H1 (cell line): ENCODE measurements at regions not wholly inside any gene's neighbourhood (a gene's known extent, or its start where the extent isn't known, plus 50 kb on each side); places are given as distances from the start of the nearest gene placed in this dataset.

ENCODE experiments used
- CTCF ChIA-PET: fragments of 300-600 bp; sonication (Branson Sonifier 250); formaldehyde crosslinking; loops from one replicate; lab custom pipeline; 2021; ENCODE audit not compliant: partially characterized antibody; lab: Charles Lee
- POLR2A ChIA-PET: fragments of 300-600 bp; sonication (Branson Sonifier 250); formaldehyde crosslinking; loops from one replicate; lab custom pipeline; 2021; ENCODE audit warnings: inconsistent platforms; ENCODE audit not compliant: partially characterized antibody; lab: Charles Lee
- DNase-seq, 2 experiments: peaks; one replicate each; pipeline versions ENCODE4 v3.0.0 to v3.0.0-alpha.2; 2010 to 2022; ENCODE audit warnings: low spot score in 2 of 2, low read depth in 1 of 2, mixed read lengths in 1 of 2
- FAIRE-seq: peaks from 2 replicates; lab custom pipeline; 2011; peaks lifted over from hg19 to GRCh38; lab: Jason Lieb, UNC
- H2AFZ ChIP-seq: 2 replicates; pipeline ENCODE4 v1.8.1; 2012; ENCODE audit warnings: low read length, inconsistent platforms
- H2AK5ac ChIP-seq: 2 replicates; pipeline ENCODE4 v1.6.1; 2013; ENCODE audit warnings: low read depth, low read length
- H2BK120ac ChIP-seq: replicated peaks from 2 replicates; pipeline ENCODE3; 2013; ENCODE audit warnings: low read depth, low read length, inconsistent platforms
- H2BK12ac ChIP-seq: 2 replicates; pipeline ENCODE4 v1.6.1; 2013; ENCODE audit warnings: low read depth, low read length
- H2BK15ac ChIP-seq: 2 replicates; pipeline ENCODE4 v1.6.1; 2013; ENCODE audit warnings: low read length
- H2BK20ac ChIP-seq: 2 replicates; pipeline ENCODE4 v1.6.1; 2013; ENCODE audit warnings: low read length
- H2BK5ac ChIP-seq: 2 replicates; pipeline ENCODE4 v1.6.1; 2013; ENCODE audit warnings: low read depth, low read length
- H3K14ac ChIP-seq: 2 replicates; pipeline ENCODE4 v1.6.1; 2013; ENCODE audit warnings: inconsistent platforms; ENCODE audit not compliant: insufficient read length
- H3K18ac ChIP-seq: 2 replicates; pipeline ENCODE4 v1.6.1; 2013; ENCODE audit warnings: low read length; ENCODE audit errors: extremely low read depth
- H3K23ac ChIP-seq: 2 replicates; pipeline ENCODE4 v1.6.1; 2013; ENCODE audit warnings: inconsistent platforms; ENCODE audit not compliant: insufficient read length
- H3K23me2 ChIP-seq: 2 replicates; pipeline ENCODE4 v1.6.1; 2013; ENCODE audit warnings: low read depth, low read length
- H3K27ac ChIP-seq: 2 replicates; pipeline ENCODE4 v1.6.1; 2011; ENCODE audit warnings: low read depth, low read length, inconsistent platforms
- H3K27me3 ChIP-seq, 4 experiments: replicated peaks in 1 of 4; 1 replicate in 1 of 4; 2 replicates in 3 of 4; pipeline versions ENCODE4 v1.6.1 to v1.8.1; 2011 to 2013; ENCODE audit warnings: low read length in 3 of 4, mild to moderate bottlenecking in 3 of 4, inconsistent platforms in 2 of 4, mixed read lengths in 2 of 4, moderate library complexity in 1 of 4; ENCODE audit not compliant: control insufficient read depth in 3 of 4, insufficient read depth in 3 of 4; ENCODE audit errors: extremely low read depth in 1 of 4
- H3K36me3 ChIP-seq, 4 experiments: 2 replicates each; pipeline versions ENCODE4 v1.6.1 to v1.8.1; 2011 to 2013; ENCODE audit warnings: mild to moderate bottlenecking in 4 of 4, low read length in 3 of 4, moderate library complexity in 2 of 4, control low read depth in 1 of 4, inconsistent platforms in 1 of 4; ENCODE audit not compliant: insufficient read depth in 4 of 4, control insufficient read depth in 2 of 4
- H3K4ac ChIP-seq: replicated peaks from 2 replicates; pipeline ENCODE3; 2013; ENCODE audit warnings: low read length, low read depth, mixed read lengths, inconsistent platforms; ENCODE audit not compliant: insufficient read length
- H3K4me1 ChIP-seq, 4 experiments: replicated peaks in 1 of 4; 1 replicate in 1 of 4; 2 replicates in 3 of 4; pipeline versions ENCODE4 v1.6.1 to v1.8.1; 2011 to 2013; ENCODE audit warnings: low read length in 3 of 4, inconsistent platforms in 2 of 4, mixed read lengths in 1 of 4; ENCODE audit not compliant: insufficient read depth in 4 of 4, control insufficient read depth in 3 of 4
- H3K4me2 ChIP-seq, 2 experiments: 2 replicates each; pipeline versions ENCODE4 v1.6.1 to v1.8.1; 2011 to 2013; ENCODE audit warnings: low read depth in 2 of 2, low read length in 2 of 2, control low read depth in 1 of 2, inconsistent platforms in 1 of 2, mild to moderate bottlenecking in 1 of 2; ENCODE audit not compliant: insufficient read depth in 1 of 2
- H3K4me3 ChIP-seq, 4 experiments: fragments of 200-600, 300-600 bp in 1 of 4; sonication (generic), shearing (Covaris generic), sonication (Bioruptor Twin) in 1 of 4; 2 replicates each; pipeline versions ENCODE4 v1.5.1 to v1.8.1; 2011 to 2016; ENCODE audit warnings: low read length in 4 of 4, low read depth in 3 of 4, control low read depth in 2 of 4, inconsistent platforms in 2 of 4, mild to moderate bottlenecking in 2 of 4, mixed read lengths in 1 of 4, moderate library complexity in 1 of 4; ENCODE audit not compliant: insufficient read depth in 2 of 4; ENCODE audit errors: extremely low read depth in 1 of 4
- H3K56ac ChIP-seq: replicated peaks from 2 replicates; pipeline ENCODE3; 2013; ENCODE audit warnings: low read depth, mild to moderate bottlenecking, mixed read lengths, low read length, inconsistent platforms; ENCODE audit not compliant: insufficient read length
- H3K79me1 ChIP-seq: 2 replicates; pipeline ENCODE4 v1.6.1; 2013; ENCODE audit warnings: low read depth, low read length, control low read depth
- H3K79me2 ChIP-seq, 2 experiments: 2 replicates each; pipeline versions ENCODE4 v1.6.1 to v1.8.1; 2012 to 2013; ENCODE audit warnings: low read length in 2 of 2, mild to moderate bottlenecking in 2 of 2, inconsistent platforms in 1 of 2; ENCODE audit not compliant: insufficient read depth in 2 of 2, control insufficient read depth in 1 of 2
- H3K9ac ChIP-seq, 4 experiments: replicated peaks in 1 of 4; 1 replicate in 1 of 4; 2 replicates in 3 of 4; pipeline versions ENCODE4 v1.6.1 to v1.8.1; 2011 to 2013; ENCODE audit warnings: low read depth in 3 of 4, low read length in 3 of 4, control low read depth in 2 of 4, mild to moderate bottlenecking in 2 of 4, moderate library complexity in 2 of 4, inconsistent platforms in 1 of 4; ENCODE audit errors: extremely low read depth in 1 of 4
- H3K9me3 ChIP-seq, 2 experiments: 2 replicates each; pipeline versions ENCODE4 v1.6.1 to v1.8.1; 2012 to 2013; ENCODE audit warnings: mild to moderate bottlenecking in 2 of 2, moderate library complexity in 2 of 2, control low read depth in 1 of 2, inconsistent platforms in 1 of 2, low read depth in 1 of 2, low read length in 1 of 2, mixed read lengths in 1 of 2; ENCODE audit not compliant: insufficient read depth in 2 of 2
- H4K20me1 ChIP-seq, 2 experiments: replicated peaks in 1 of 2; 2 replicates each; pipeline versions ENCODE3 to v1.8.1; 2011 to 2013; ENCODE audit warnings: inconsistent platforms in 2 of 2, low read length in 2 of 2, mild to moderate bottlenecking in 1 of 2; ENCODE audit not compliant: insufficient read depth in 2 of 2, control insufficient read depth in 1 of 2
- H4K5ac ChIP-seq: 2 replicates; pipeline ENCODE4 v1.6.1; 2013; ENCODE audit warnings: low read length, low read depth, mixed read lengths, inconsistent platforms; ENCODE audit not compliant: insufficient read length
- H4K8ac ChIP-seq: 2 replicates; pipeline ENCODE4 v1.8.0; 2013; ENCODE audit warnings: mild to moderate bottlenecking, moderate library complexity, low read length, inconsistent platforms; ENCODE audit not compliant: insufficient read depth; ENCODE audit errors: extremely low read depth
- H4K91ac ChIP-seq: replicated peaks from 2 replicates; pipeline ENCODE3; 2013; ENCODE audit warnings: low read length, mixed read lengths, inconsistent platforms; ENCODE audit not compliant: insufficient read length
- CBX8 ChIP-seq: fragments of 300-800, 300-1000 bp; sonication (generic); IDR thresholded peaks from 2 replicates; pipeline ENCODE4 v1.7.1; 2016; ENCODE audit warnings: low read depth, low read length, borderline replicate concordance
- CHD2 ChIP-seq: IDR thresholded peaks from 2 replicates; pipeline ENCODE4 v1.6.1; 2012; ENCODE audit warnings: low read length, improper control_type of control experiment
- EGR1 ChIP-seq: IDR thresholded peaks from 2 replicates; pipeline ENCODE4 v1.6.1; 2011; ENCODE audit warnings: low read depth, low read length, borderline replicate concordance
- JUND ChIP-seq: IDR thresholded peaks from 2 replicates; pipeline ENCODE4 v1.6.1; 2011; ENCODE audit warnings: mild to moderate bottlenecking, improper control_type of control experiment, low read length
- KDM1A ChIP-seq: fragments of 200-600, 300-600 bp; sonication (generic); IDR thresholded peaks from 2 replicates; pipeline ENCODE4 v1.7.1; 2016; ENCODE audit warnings: mild to moderate bottlenecking, low read length, borderline replicate concordance
- MAFK ChIP-seq: IDR thresholded peaks from 2 replicates; pipeline ENCODE4 v1.6.1; 2012; ENCODE audit warnings: low read depth, mild to moderate bottlenecking, improper control_type of control experiment, low read length
- NRF1 ChIP-seq: IDR thresholded peaks from 2 replicates; pipeline ENCODE4 v1.6.1; 2011; ENCODE audit warnings: mild to moderate bottlenecking, low read depth, low read length, improper control_type of control experiment
- RFX5 ChIP-seq: IDR thresholded peaks from 2 replicates; pipeline ENCODE4 v1.6.1; 2011; ENCODE audit warnings: low read depth, low read length, improper control_type of control experiment, borderline replicate concordance
- SIX5 ChIP-seq: IDR thresholded peaks from 2 replicates; pipeline ENCODE4 v1.6.1; 2011; ENCODE audit warnings: mild to moderate bottlenecking, low read depth, low read length
- SP4 ChIP-seq: IDR thresholded peaks from 2 replicates; pipeline ENCODE4 v1.6.1; 2012; ENCODE audit warnings: low read length, inconsistent platforms
- WGBS, 2 experiments: shearing (Covaris generic) in 1 of 2; methylation state at CpG; one replicate each; pipeline versions ENCODE4 v1.1.6 to v1.1.7; 2013 to 2015; ENCODE audit warnings: low lambda C conversion rate in 2 of 2, mixed read lengths in 2 of 2, inconsistent platforms in 1 of 2, low coverage in 1 of 2, missing lambda C conversion rate in 1 of 2; ENCODE audit not compliant: insufficient replicate concordance in 2 of 2, insufficient coverage in 1 of 2, insufficient read length in 1 of 2; ENCODE audit errors: extremely low coverage in 1 of 2, missing lambda C conversion rate in 1 of 2; 5-methylcytosine and 5-hydroxymethylcytosine counted together
- TF ChIP-seq, protein P1 (sequence below): IDR thresholded peaks from 2 replicates; pipeline ENCODE4 v1.6.1; 2011; ENCODE audit warnings: low read length, improper control_type of control experiment
- TF ChIP-seq, protein P2 (sequence below): IDR thresholded peaks from 2 replicates; pipeline ENCODE4 v1.6.1; 2011; ENCODE audit warnings: low read depth, mild to moderate bottlenecking, low read length; ENCODE audit not compliant: insufficient read depth
- TF ChIP-seq, protein P3 (sequence below): IDR thresholded peaks from 2 replicates; pipeline ENCODE4 v1.6.1; 2012; ENCODE audit warnings: low read length, inconsistent platforms

DNA sequence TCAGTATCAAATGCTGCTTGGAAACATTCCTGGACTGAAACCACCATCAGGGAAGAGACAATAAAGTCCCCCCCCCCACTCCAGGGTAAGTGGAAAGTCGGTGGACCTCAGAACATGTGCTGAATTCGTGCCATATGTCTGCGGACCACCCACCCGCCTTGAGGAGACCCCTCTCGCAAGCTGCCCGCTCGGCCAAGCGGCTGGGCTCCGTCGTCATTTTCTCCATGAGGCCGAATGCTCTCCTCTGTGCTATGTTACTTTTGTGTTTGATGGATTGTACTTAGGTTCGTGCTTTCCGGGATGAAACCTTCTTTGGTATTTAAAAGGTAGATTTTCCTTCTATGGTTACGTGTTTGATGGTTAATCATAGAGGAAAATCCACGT lies 136.2 kb upstream of the RTL1 start:
- H3K9ac ChIP-seq, result no peak overlapping the region
- no peak overlapping the region for H3K18ac ChIP-seq
- no peak overlapping the region for H2BK12ac ChIP-seq
- H4K5ac ChIP-seq, result no peak overlapping the region
- 84% methylated on average over 11 of the region's 15 CpGs; no CpG with 5 or more reads in 1 of the 2 experiments for WGBS, 2 experiments
- no peak overlapping the region for H3K56ac ChIP-seq
- H2BK120ac ChIP-seq, result no peak overlapping the region
- no peak for FAIRE-seq
- no peaks in the 10 kb centered on the region for H3K27me3 ChIP-seq
- no peak for DNase-seq
- no peak overlapping the region for H3K4ac ChIP-seq
- H2AK5ac ChIP-seq, result no peak overlapping the region
- no peak overlapping the region for H2BK5ac ChIP-seq
- H3K27ac ChIP-seq, result no peak overlapping the region
- no peak overlapping the region for H2AFZ ChIP-seq
- H3K23me2 ChIP-seq, result peaks cover 4% of the 10 kb centered on the region; the same call in 1 of the 2 replicates
- no peak overlapping the region for H3K4me2 ChIP-seq
- H3K23ac ChIP-seq, result no peak overlapping the region
- H4K91ac ChIP-seq, result no peak overlapping the region
- H2BK20ac ChIP-seq, result no peak overlapping the region
- no peak overlapping the region for H3K14ac ChIP-seq
- no peak overlapping the region for H4K8ac ChIP-seq
- H3K79me2 ChIP-seq, result no peaks in the 10 kb centered on the region
- no peaks in the 10 kb centered on the region for H4K20me1 ChIP-seq
- POLR2A ChIA-PET, result no interaction called here
- no peak overlapping the region for H2BK15ac ChIP-seq
- no peaks in the 10 kb centered on the region for H3K36me3 ChIP-seq
- H3K9me3 ChIP-seq, result no peaks in the 10 kb centered on the region; a peak in 1 of 4 replicates
- CTCF ChIA-PET, result no interaction called here
- H3K4me1 ChIP-seq, result no peaks in the 10 kb centered on the region
- H3K4me3 ChIP-seq, result no peak overlapping the region
- H3K79me1 ChIP-seq, result no peaks in the 10 kb centered on the region
- TF ChIP-seq CBX8 (no peak), CHD2 (no peak), EGR1 (no peak), SP4 (no peak), NRF1 (no peak), JUND (no peak), SIX5 (no peak), KDM1A (no peak), MAFK (no peak), RFX5 (no peak)
- TF ChIP-seq, protein P1, sequence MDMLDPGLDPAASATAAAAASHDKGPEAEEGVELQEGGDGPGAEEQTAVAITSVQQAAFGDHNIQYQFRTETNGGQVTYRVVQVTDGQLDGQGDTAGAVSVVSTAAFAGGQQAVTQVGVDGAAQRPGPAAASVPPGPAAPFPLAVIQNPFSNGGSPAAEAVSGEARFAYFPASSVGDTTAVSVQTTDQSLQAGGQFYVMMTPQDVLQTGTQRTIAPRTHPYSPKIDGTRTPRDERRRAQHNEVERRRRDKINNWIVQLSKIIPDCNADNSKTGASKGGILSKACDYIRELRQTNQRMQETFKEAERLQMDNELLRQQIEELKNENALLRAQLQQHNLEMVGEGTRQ, result no peak
- TF ChIP-seq, protein P2, sequence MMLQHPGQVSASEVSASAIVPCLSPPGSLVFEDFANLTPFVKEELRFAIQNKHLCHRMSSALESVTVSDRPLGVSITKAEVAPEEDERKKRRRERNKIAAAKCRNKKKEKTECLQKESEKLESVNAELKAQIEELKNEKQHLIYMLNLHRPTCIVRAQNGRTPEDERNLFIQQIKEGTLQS, result no peak
- TF ChIP-seq, protein P3, sequence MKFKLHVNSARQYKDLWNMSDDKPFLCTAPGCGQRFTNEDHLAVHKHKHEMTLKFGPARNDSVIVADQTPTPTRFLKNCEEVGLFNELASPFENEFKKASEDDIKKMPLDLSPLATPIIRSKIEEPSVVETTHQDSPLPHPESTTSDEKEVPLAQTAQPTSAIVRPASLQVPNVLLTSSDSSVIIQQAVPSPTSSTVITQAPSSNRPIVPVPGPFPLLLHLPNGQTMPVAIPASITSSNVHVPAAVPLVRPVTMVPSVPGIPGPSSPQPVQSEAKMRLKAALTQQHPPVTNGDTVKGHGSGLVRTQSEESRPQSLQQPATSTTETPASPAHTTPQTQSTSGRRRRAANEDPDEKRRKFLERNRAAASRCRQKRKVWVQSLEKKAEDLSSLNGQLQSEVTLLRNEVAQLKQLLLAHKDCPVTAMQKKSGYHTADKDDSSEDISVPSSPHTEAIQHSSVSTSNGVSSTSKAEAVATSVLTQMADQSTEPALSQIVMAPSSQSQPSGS, result no peak
